Astrocyte of the spinal cord (primary cell): ENCODE measurements at regions not wholly inside any gene's neighbourhood (a gene's known extent, or its start where the extent isn't known, plus 50 kb on each side); places are given as distances from the start of the nearest gene placed in this dataset.

Experiments used
- DNase-seq: peaks from one replicate; pipeline ENCODE4 v3.0.0; 2011; ENCODE audit warnings: low read depth, low spot score
- H3K4me3 ChIP-seq: 2 replicates; pipeline ENCODE4 v1.5.1; 2011; ENCODE audit warnings: low read depth, mild to moderate bottlenecking, low read length, moderate library complexity
- CTCF ChIP-seq: IDR thresholded peaks from 2 replicates; pipeline ENCODE4 v1.5.1; 2012; ENCODE audit warnings: low read depth, mild to moderate bottlenecking, low read length, inconsistent platforms
- in situ Hi-C: cut with HindIII; loops from 2 replicates; pipeline ENCODE4 v1.10.0; 2017; ENCODE audit warnings: low sequenced_read_pairs

- in situ Hi-C loops: no loop called here
Measured at GRCh38 chr9:135349212-135350002, 130.2 kb upstream of the PPP1R26 start.

GRCh38 chr9:135350003-135350315, 129.6 kb upstream of the PPP1R26 start:
- DNase-seq: no peak
- in situ Hi-C loops: no loop called here
- no peak overlapping the region for H3K4me3 ChIP-seq
- TF ChIP-seq CTCF: no peak

More at GRCh38 chr9:135349212-135350002, 130.2 kb upstream of the PPP1R26 start:
- no peak for DNase-seq
- no peak overlapping the region for H3K4me3 ChIP-seq
- TF ChIP-seq CTCF: no peak

- DNase-seq: no peak
- no peak for TF ChIP-seq CTCF
- H3K4me3 ChIP-seq: no peak overlapping the region
- in situ Hi-C loops: no loop called here
Measured at GRCh38 chr9:135353935-135354334, 125.6 kb upstream of the PPP1R26 start.

- no peak for DNase-seq
- no peak overlapping the region for H3K4me3 ChIP-seq
- in situ Hi-C loops: no loop called here
- no peak for TF ChIP-seq CTCF
Measured at GRCh38 chr9:135355521-135356011, 124.0 kb upstream of the PPP1R26 start.

GRCh38 chr9:135356021-135356420, 123.6 kb upstream of the PPP1R26 start:
- no peak for TF ChIP-seq CTCF
- no peak overlapping the region for H3K4me3 ChIP-seq
- in situ Hi-C loops: no loop called here
- DNase-seq: no peak

GRCh38 chr9:135356796-135357195, 122.8 kb upstream of the PPP1R26 start:
- no peak for DNase-seq
- no peak for TF ChIP-seq CTCF
- no peak overlapping the region for H3K4me3 ChIP-seq
- in situ Hi-C loops: no loop called here
